Gastroesophageal sphincter (tissue), 4 donors: ENCODE measurements at regions not wholly inside any gene's neighbourhood (a gene's known extent, or its start where the extent isn't known, plus 50 kb on each side); places are given as distances from the start of the nearest gene placed in this dataset.

ENCODE experiments used
- ATAC-seq: fragments of 150-250 bp; one replicate; pipeline ENCODE4 v1.9.1; 2016; ENCODE audit warnings: mild to moderate bottlenecking, moderate library complexity
- H3K27ac ChIP-seq, 4 donors: fragments of 200-600 bp; sonication (generic) in 3 of 4; 1 replicate in 3 of 4; 2 replicates in 1 of 4; pipeline ENCODE4 v1.5.1; 2016 to 2019
- H3K27me3 ChIP-seq: fragments of 200-600 bp; sonication (generic); one replicate; pipeline ENCODE4 v1.5.1; 2019
- H3K36me3 ChIP-seq, 2 donors: fragments of 200-600 bp; sonication (generic); one replicate each; pipeline ENCODE4 v1.5.1; 2019; ENCODE audit warnings: control low read depth in 1 of 2
- H3K4me1 ChIP-seq, 3 donors: fragments of 200-600 bp; sonication (generic); 1 replicate in 2 of 3; 2 replicates in 1 of 3; pipeline ENCODE4 v1.5.1; 2016 to 2019; ENCODE audit warnings: control low read depth in 2 of 3
- H3K4me3 ChIP-seq, 2 donors: fragments of 200-600 bp; sonication (generic); one replicate each; pipeline ENCODE4 v1.5.1; 2019; ENCODE audit warnings: mild to moderate bottlenecking in 1 of 2, moderate library complexity in 1 of 2
- H3K9me3 ChIP-seq, 3 donors: fragments of 200-600 bp; sonication (generic); one replicate each; pipeline ENCODE4 v1.5.1; 2017 to 2019; ENCODE audit warnings: control low read depth in 2 of 3
- EP300 ChIP-seq: sonication (generic); formaldehyde crosslinking; IDR thresholded peaks from one replicate; pipeline ENCODE4 v1.6.1; 2017; ENCODE audit warnings: antibody characterized with exemption, mild to moderate bottlenecking
- POLR2A ChIP-seq, 2 donors: fragments of 450-650 bp; IDR thresholded peaks; one replicate each; pipeline ENCODE4 v1.6.1; 2017; ENCODE audit warnings: antibody characterized with exemption in 2 of 2, mild to moderate bottlenecking in 2 of 2, moderate library complexity in 1 of 2
- POLR2AphosphoS5 ChIP-seq: sonication (generic); formaldehyde crosslinking; IDR thresholded peaks from one replicate; pipeline ENCODE4 v1.6.1; 2017; ENCODE audit warnings: antibody characterized with exemption
- WGBS, 2 donors: methylation state at CpG; one replicate each; pipeline ENCODE4 v1.1.5; 2018; ENCODE audit warnings: low coverage in 1 of 2; 5-methylcytosine and 5-hydroxymethylcytosine counted together
- TF ChIP-seq, protein P1 (sequence below), 4 experiments: fragments of 200-600 bp in 2 of 4; fragments of 450-650 bp in 2 of 4; sonication (generic) in 1 of 4; IDR thresholded peaks; one replicate each; pipeline ENCODE4 v1.5.1; 2017 to 2019; ENCODE audit warnings: antibody characterized with exemption in 4 of 4, mild to moderate bottlenecking in 2 of 4, moderate library complexity in 2 of 4

DNA sequence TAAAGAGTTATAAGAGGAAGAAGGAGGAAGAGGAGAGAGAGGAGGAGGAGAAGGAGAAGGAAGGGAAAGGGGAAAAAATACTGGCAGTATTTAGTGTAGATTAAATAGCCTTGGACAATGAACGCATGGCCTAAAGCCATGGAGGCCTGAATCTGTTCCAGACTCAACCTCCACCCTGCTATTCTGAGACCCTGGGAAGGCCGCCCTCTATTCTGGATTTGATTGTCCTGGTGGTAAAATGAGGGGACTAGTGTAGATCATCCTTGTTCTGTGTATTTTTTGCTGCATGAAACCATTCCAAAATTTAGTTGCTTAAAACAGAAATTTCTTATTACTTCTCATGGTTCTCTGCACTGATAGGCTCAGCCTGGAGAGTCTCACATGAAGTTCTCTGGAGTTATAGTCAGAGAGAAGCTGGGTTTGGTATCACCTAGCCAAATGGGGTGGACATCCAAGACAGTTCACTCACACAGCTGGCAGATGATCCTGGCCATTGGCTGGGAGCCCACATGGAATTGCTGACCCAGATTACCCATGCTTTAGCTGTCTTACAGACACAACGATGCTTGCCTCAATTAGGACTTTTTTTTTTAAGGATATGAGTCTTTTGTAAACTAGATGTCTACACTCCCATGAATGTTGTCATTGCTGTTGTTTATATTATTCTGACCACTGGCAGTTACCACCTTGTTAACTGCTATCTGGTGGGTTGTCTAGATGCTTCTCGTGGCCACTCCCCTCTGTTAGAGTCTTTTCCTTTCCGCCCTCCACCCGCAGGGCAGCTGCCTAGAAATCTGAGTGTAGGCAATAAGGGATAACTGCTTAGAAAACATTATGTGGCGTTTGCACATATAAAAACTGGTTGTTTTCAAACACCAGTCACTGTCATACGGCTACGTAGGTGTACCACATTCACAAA, 149.9 kb downstream of the SST start:
- no peaks in the 10 kb centered on the region for H3K36me3 ChIP-seq
- H3K9me3 ChIP-seq: no peaks in the 10 kb centered on the region
- TF ChIP-seq POLR2A (IDR thresholded peaks at IDR 0.05) (no peak), EP300 (no peak), POLR2AphosphoS5 (no peak)
- TF ChIP-seq, protein P1, sequence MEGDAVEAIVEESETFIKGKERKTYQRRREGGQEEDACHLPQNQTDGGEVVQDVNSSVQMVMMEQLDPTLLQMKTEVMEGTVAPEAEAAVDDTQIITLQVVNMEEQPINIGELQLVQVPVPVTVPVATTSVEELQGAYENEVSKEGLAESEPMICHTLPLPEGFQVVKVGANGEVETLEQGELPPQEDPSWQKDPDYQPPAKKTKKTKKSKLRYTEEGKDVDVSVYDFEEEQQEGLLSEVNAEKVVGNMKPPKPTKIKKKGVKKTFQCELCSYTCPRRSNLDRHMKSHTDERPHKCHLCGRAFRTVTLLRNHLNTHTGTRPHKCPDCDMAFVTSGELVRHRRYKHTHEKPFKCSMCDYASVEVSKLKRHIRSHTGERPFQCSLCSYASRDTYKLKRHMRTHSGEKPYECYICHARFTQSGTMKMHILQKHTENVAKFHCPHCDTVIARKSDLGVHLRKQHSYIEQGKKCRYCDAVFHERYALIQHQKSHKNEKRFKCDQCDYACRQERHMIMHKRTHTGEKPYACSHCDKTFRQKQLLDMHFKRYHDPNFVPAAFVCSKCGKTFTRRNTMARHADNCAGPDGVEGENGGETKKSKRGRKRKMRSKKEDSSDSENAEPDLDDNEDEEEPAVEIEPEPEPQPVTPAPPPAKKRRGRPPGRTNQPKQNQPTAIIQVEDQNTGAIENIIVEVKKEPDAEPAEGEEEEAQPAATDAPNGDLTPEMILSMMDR (IDR thresholded peaks at IDR 0.05): no peak
- H3K27me3 ChIP-seq: no peaks in the 10 kb centered on the region
- 73 to 76% methylated on average over 2 to 7 of the region's 9 CpGs for WGBS, 2 donors
- no peak overlapping the region for H3K4me3 ChIP-seq
- no peak for ATAC-seq
- no peak overlapping the region for H3K27ac ChIP-seq
- H3K4me1 ChIP-seq: no peaks in the 10 kb centered on the region

DNA sequence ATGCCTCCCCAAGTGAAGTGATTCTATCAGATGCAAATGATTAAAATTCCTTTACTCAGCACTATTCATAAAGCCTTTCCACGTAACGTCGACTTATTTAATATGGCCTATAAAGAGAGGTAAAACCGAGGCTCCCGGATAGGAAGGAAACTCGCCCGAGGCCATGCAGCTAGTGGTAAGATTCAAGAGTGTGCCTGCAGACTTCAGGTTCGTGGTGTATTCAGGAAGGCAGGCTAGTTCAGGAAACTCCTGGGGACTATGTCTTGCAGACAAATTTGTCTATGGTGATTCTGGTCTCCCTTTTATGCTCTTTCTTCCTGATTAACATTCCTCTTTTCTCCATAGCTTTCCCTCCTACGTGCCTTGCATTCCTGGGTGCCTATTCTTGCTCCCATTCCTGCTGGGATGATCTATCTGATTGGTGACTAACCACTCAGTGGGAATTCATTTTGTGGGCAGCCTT, 150.7 kb downstream of the SST start:
- no peaks in the 10 kb centered on the region for H3K36me3 ChIP-seq
- 74 to 80% methylated on average over 8 to 9 of the region's 9 CpGs for WGBS, 2 donors
- TF ChIP-seq, protein P1 (IDR thresholded peaks at IDR 0.05): no peak
- no peak for TF ChIP-seq EP300
- no peak for TF ChIP-seq POLR2AphosphoS5
- TF ChIP-seq POLR2A (IDR thresholded peaks at IDR 0.05): no peak
- no peaks in the 10 kb centered on the region for H3K9me3 ChIP-seq
- no peak overlapping the region for H3K4me3 ChIP-seq
- H3K27me3 ChIP-seq: no peaks in the 10 kb centered on the region
- no peak overlapping the region for H3K27ac ChIP-seq
- no peaks in the 10 kb centered on the region for H3K4me1 ChIP-seq
- ATAC-seq: no peak

DNA sequence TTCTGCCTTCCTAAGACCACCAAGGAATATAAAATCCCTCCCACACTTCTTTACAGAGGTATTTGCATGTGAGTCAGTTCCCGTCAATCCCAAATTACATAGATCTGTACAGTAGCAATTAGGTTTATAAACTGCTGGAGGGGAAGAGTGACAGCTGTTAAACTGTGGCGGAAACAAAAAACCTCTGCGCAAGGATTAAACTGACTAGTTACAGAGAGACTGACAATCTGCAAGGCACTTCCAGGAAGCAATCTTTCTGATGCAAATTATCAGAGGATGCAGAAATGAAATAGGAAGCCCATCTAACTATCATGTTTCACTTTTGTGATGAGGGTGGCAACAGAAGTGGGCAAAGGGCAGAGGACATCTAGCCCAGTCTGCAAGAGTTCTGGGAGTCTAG, 150.4 kb downstream of the RTP4 start:
- 86% methylated on average over 3 of the region's 3 CpGs; no CpG with 5 or more reads in 1 of the 2 donors for WGBS, 2 donors
- Histone ChIP-seq H3K27me3 (no peaks in the 10 kb centered on the region), H3K9me3 (no peaks in the 10 kb centered on the region), H3K27ac (no peak overlapping the region), H3K4me1 (no peaks in the 10 kb centered on the region), H3K4me3 (no peak overlapping the region), H3K36me3 (no peaks in the 10 kb centered on the region)
- no peak for TF ChIP-seq POLR2AphosphoS5
- TF ChIP-seq, protein P1 (IDR thresholded peaks at IDR 0.05): no peak
- no peak for ATAC-seq

DNA sequence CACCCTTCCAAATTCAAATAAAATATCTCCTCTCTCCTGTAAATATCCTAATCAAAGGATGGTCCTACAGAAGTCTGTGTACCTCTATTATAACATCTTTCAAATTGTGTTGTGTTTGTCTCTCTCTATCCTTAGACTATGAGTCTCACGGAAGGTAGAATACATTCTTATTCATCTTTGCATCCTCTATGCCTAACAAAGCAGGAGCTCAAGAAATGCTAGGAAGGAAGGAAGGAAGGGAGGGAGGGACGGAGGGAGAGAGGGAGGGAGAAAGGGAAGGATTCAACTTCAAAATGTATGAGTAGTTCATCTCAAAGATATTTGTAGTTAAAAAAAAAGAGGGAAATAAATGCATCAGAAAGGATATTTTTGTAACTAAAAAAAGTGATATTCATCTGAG, 150.0 kb downstream of the RTP4 start:
- no peaks in the 10 kb centered on the region for H3K27me3 ChIP-seq
- 30 to 60% methylated on average over 2 of the region's 2 CpGs for WGBS, 2 donors
- H3K4me1 ChIP-seq: no peaks in the 10 kb centered on the region
- H3K36me3 ChIP-seq: no peaks in the 10 kb centered on the region
- H3K9me3 ChIP-seq: peaks cover 0 to 3% (median 0%) of the 10 kb centered on the region in 3 donors
- no peak overlapping the region for H3K4me3 ChIP-seq
- ATAC-seq: no peak
- H3K27ac ChIP-seq: no peak overlapping the region
- no peak for TF ChIP-seq EP300
- TF ChIP-seq, protein P1 (IDR thresholded peaks at IDR 0.05): no peak
- no peak for TF ChIP-seq POLR2A (IDR thresholded peaks at IDR 0.05)
- no peak for TF ChIP-seq POLR2AphosphoS5
